ENCODE measurements at regions not wholly inside any gene's neighbourhood (a gene's known extent, or its start where the extent isn't known, plus 50 kb on each side); places are given as distances from the start of the nearest gene placed in this dataset.

- Histone ChIP-seq H3K36me3 (no peaks in the 10 kb centered on the region), H3K4me1 (no peaks in the 10 kb centered on the region), H3K9me3 (replicated peaks) (no peaks in the 10 kb centered on the region), H3K27ac (replicated peaks) (no peak overlapping the region), H3K27me3 (ENCODE audit: low read depth) (no peaks in the 10 kb centered on the region), H3K4me3 (no peak overlapping the region)
- no peak for DNase-seq
- TF ChIP-seq CTCF (IDR thresholded peaks at IDR 0.05; ENCODE audit: borderline replicate concordance) = no peak
- intact Hi-C loops (cut with micrococcal nuclease) = no loop called here
Observed at GRCh38 chr5:106691701-106692100, 979.0 kb downstream of the EFNA5 start.

GRCh38 chr5:106690585-106690984 is 980.2 kb downstream of the EFNA5 start:
- H3K4me3 ChIP-seq = no peak overlapping the region
- H3K27me3 ChIP-seq (ENCODE audit: low read depth) = no peaks in the 10 kb centered on the region
- H3K4me1 ChIP-seq = no peaks in the 10 kb centered on the region
- intact Hi-C loops (cut with micrococcal nuclease) = no loop called here
- H3K36me3 ChIP-seq = no peaks in the 10 kb centered on the region
- no peak for TF ChIP-seq CTCF (IDR thresholded peaks at IDR 0.05; ENCODE audit: borderline replicate concordance)
- DNase-seq = no peak
- no peaks in the 10 kb centered on the region for H3K9me3 ChIP-seq (replicated peaks)
- H3K27ac ChIP-seq (replicated peaks) = no peak overlapping the region

GRCh38 chr5:106680330-106680729 is 990.4 kb downstream of the EFNA5 start:
- no peak for DNase-seq
- Histone ChIP-seq H3K36me3 (no peaks in the 10 kb centered on the region), H3K4me3 (no peak overlapping the region), H3K4me1 (no peaks in the 10 kb centered on the region), H3K27me3 (ENCODE audit: low read depth) (no peaks in the 10 kb centered on the region), H3K9me3 (replicated peaks) (peaks cover 22% of the 10 kb centered on the region), H3K27ac (replicated peaks) (no peak overlapping the region)
- no peak for TF ChIP-seq CTCF (IDR thresholded peaks at IDR 0.05; ENCODE audit: borderline replicate concordance)
- intact Hi-C loops (cut with micrococcal nuclease) = no loop called here

- no peak for DNase-seq
- TF ChIP-seq CTCF (IDR thresholded peaks at IDR 0.05; ENCODE audit: borderline replicate concordance) = no peak
- Histone ChIP-seq H3K36me3 (no peaks in the 10 kb centered on the region), H3K4me1 (no peaks in the 10 kb centered on the region), H3K9me3 (replicated peaks) (peaks cover 22% of the 10 kb centered on the region), H3K27me3 (ENCODE audit: low read depth) (no peaks in the 10 kb centered on the region), H3K4me3 (no peak overlapping the region), H3K27ac (replicated peaks) (no peak overlapping the region)
- intact Hi-C loops (cut with micrococcal nuclease) = no loop called here
Observed at GRCh38 chr5:106677057-106677456, 993.7 kb downstream of the EFNA5 start.

GRCh38 chr5:106675687-106676086 is 995.0 kb downstream of the EFNA5 start:
- no peak for TF ChIP-seq CTCF (IDR thresholded peaks at IDR 0.05; ENCODE audit: borderline replicate concordance)
- intact Hi-C loops (cut with micrococcal nuclease) = no loop called here
- no peak for DNase-seq
- Histone ChIP-seq H3K27ac (replicated peaks) (no peak overlapping the region), H3K9me3 (replicated peaks) (peaks cover 22% of the 10 kb centered on the region), H3K36me3 (no peaks in the 10 kb centered on the region), H3K4me3 (no peak overlapping the region), H3K4me1 (no peaks in the 10 kb centered on the region), H3K27me3 (ENCODE audit: low read depth) (no peaks in the 10 kb centered on the region)

GRCh38 chr5:106673941-106674340 is 996.8 kb downstream of the EFNA5 start:
- no peak overlapping the region for H3K27ac ChIP-seq (replicated peaks)
- intact Hi-C loops (cut with micrococcal nuclease) = no loop called here
- no peaks in the 10 kb centered on the region for H3K36me3 ChIP-seq
- no peaks in the 10 kb centered on the region for H3K27me3 ChIP-seq (ENCODE audit: low read depth)
- no peak for DNase-seq
- TF ChIP-seq CTCF (IDR thresholded peaks at IDR 0.05; ENCODE audit: borderline replicate concordance) = no peak
- no peak overlapping the region for H3K4me3 ChIP-seq
- no peaks in the 10 kb centered on the region for H3K4me1 ChIP-seq
- peaks cover 19% of the 10 kb centered on the region for H3K9me3 ChIP-seq (replicated peaks)

All from left ventricle myocardium inferior (tissue), 1 donor.